H1 (cell line): ENCODE measurements at regions not wholly inside any gene's neighbourhood (a gene's known extent, or its start where the extent isn't known, plus 50 kb on each side); places are given as distances from the start of the nearest gene placed in this dataset.

ENCODE experiments used
- CTCF ChIA-PET: fragments of 300-600 bp; sonication (Branson Sonifier 250); formaldehyde crosslinking; loops from one replicate; lab custom pipeline; 2021; ENCODE audit not compliant: partially characterized antibody; lab: Charles Lee
- POLR2A ChIA-PET: fragments of 300-600 bp; sonication (Branson Sonifier 250); formaldehyde crosslinking; loops from one replicate; lab custom pipeline; 2021; ENCODE audit warnings: inconsistent platforms; ENCODE audit not compliant: partially characterized antibody; lab: Charles Lee
- DNase-seq, 2 experiments: peaks; one replicate each; pipeline versions ENCODE4 v3.0.0 to v3.0.0-alpha.2; 2010 to 2022; ENCODE audit warnings: low spot score in 2 of 2, low read depth in 1 of 2, mixed read lengths in 1 of 2
- FAIRE-seq: peaks from 2 replicates; lab custom pipeline; 2011; peaks lifted over from hg19 to GRCh38; lab: Jason Lieb, UNC
- H2AFZ ChIP-seq: 2 replicates; pipeline ENCODE4 v1.8.1; 2012; ENCODE audit warnings: low read length, inconsistent platforms
- H2AK5ac ChIP-seq: 2 replicates; pipeline ENCODE4 v1.6.1; 2013; ENCODE audit warnings: low read depth, low read length
- H2BK120ac ChIP-seq: replicated peaks from 2 replicates; pipeline ENCODE3; 2013; ENCODE audit warnings: low read depth, low read length, inconsistent platforms
- H2BK12ac ChIP-seq: 2 replicates; pipeline ENCODE4 v1.6.1; 2013; ENCODE audit warnings: low read depth, low read length
- H2BK15ac ChIP-seq: 2 replicates; pipeline ENCODE4 v1.6.1; 2013; ENCODE audit warnings: low read length
- H2BK20ac ChIP-seq: 2 replicates; pipeline ENCODE4 v1.6.1; 2013; ENCODE audit warnings: low read length
- H2BK5ac ChIP-seq: 2 replicates; pipeline ENCODE4 v1.6.1; 2013; ENCODE audit warnings: low read depth, low read length
- H3K14ac ChIP-seq: 2 replicates; pipeline ENCODE4 v1.6.1; 2013; ENCODE audit warnings: inconsistent platforms; ENCODE audit not compliant: insufficient read length
- H3K18ac ChIP-seq: 2 replicates; pipeline ENCODE4 v1.6.1; 2013; ENCODE audit warnings: low read length; ENCODE audit errors: extremely low read depth
- H3K23ac ChIP-seq: 2 replicates; pipeline ENCODE4 v1.6.1; 2013; ENCODE audit warnings: inconsistent platforms; ENCODE audit not compliant: insufficient read length
- H3K23me2 ChIP-seq: 2 replicates; pipeline ENCODE4 v1.6.1; 2013; ENCODE audit warnings: low read depth, low read length
- H3K27ac ChIP-seq: 2 replicates; pipeline ENCODE4 v1.6.1; 2011; ENCODE audit warnings: low read depth, low read length, inconsistent platforms
- H3K27me3 ChIP-seq, 4 experiments: replicated peaks in 1 of 4; 1 replicate in 1 of 4; 2 replicates in 3 of 4; pipeline versions ENCODE4 v1.6.1 to v1.8.1; 2011 to 2013; ENCODE audit warnings: low read length in 3 of 4, mild to moderate bottlenecking in 3 of 4, inconsistent platforms in 2 of 4, mixed read lengths in 2 of 4, moderate library complexity in 1 of 4; ENCODE audit not compliant: control insufficient read depth in 3 of 4, insufficient read depth in 3 of 4; ENCODE audit errors: extremely low read depth in 1 of 4
- H3K36me3 ChIP-seq, 4 experiments: 2 replicates each; pipeline versions ENCODE4 v1.6.1 to v1.8.1; 2011 to 2013; ENCODE audit warnings: mild to moderate bottlenecking in 4 of 4, low read length in 3 of 4, moderate library complexity in 2 of 4, control low read depth in 1 of 4, inconsistent platforms in 1 of 4; ENCODE audit not compliant: insufficient read depth in 4 of 4, control insufficient read depth in 2 of 4
- H3K4ac ChIP-seq: replicated peaks from 2 replicates; pipeline ENCODE3; 2013; ENCODE audit warnings: low read length, low read depth, mixed read lengths, inconsistent platforms; ENCODE audit not compliant: insufficient read length
- H3K4me1 ChIP-seq, 4 experiments: replicated peaks in 1 of 4; 1 replicate in 1 of 4; 2 replicates in 3 of 4; pipeline versions ENCODE4 v1.6.1 to v1.8.1; 2011 to 2013; ENCODE audit warnings: low read length in 3 of 4, inconsistent platforms in 2 of 4, mixed read lengths in 1 of 4; ENCODE audit not compliant: insufficient read depth in 4 of 4, control insufficient read depth in 3 of 4
- H3K4me2 ChIP-seq, 2 experiments: 2 replicates each; pipeline versions ENCODE4 v1.6.1 to v1.8.1; 2011 to 2013; ENCODE audit warnings: low read depth in 2 of 2, low read length in 2 of 2, control low read depth in 1 of 2, inconsistent platforms in 1 of 2, mild to moderate bottlenecking in 1 of 2; ENCODE audit not compliant: insufficient read depth in 1 of 2
- H3K4me3 ChIP-seq, 4 experiments: fragments of 200-600, 300-600 bp in 1 of 4; sonication (generic), shearing (Covaris generic), sonication (Bioruptor Twin) in 1 of 4; 2 replicates each; pipeline versions ENCODE4 v1.5.1 to v1.8.1; 2011 to 2016; ENCODE audit warnings: low read length in 4 of 4, low read depth in 3 of 4, control low read depth in 2 of 4, inconsistent platforms in 2 of 4, mild to moderate bottlenecking in 2 of 4, mixed read lengths in 1 of 4, moderate library complexity in 1 of 4; ENCODE audit not compliant: insufficient read depth in 2 of 4; ENCODE audit errors: extremely low read depth in 1 of 4
- H3K56ac ChIP-seq: replicated peaks from 2 replicates; pipeline ENCODE3; 2013; ENCODE audit warnings: low read depth, mild to moderate bottlenecking, mixed read lengths, low read length, inconsistent platforms; ENCODE audit not compliant: insufficient read length
- H3K79me1 ChIP-seq: 2 replicates; pipeline ENCODE4 v1.6.1; 2013; ENCODE audit warnings: low read depth, low read length, control low read depth
- H3K79me2 ChIP-seq, 2 experiments: 2 replicates each; pipeline versions ENCODE4 v1.6.1 to v1.8.1; 2012 to 2013; ENCODE audit warnings: low read length in 2 of 2, mild to moderate bottlenecking in 2 of 2, inconsistent platforms in 1 of 2; ENCODE audit not compliant: insufficient read depth in 2 of 2, control insufficient read depth in 1 of 2
- H3K9ac ChIP-seq, 4 experiments: replicated peaks in 1 of 4; 1 replicate in 1 of 4; 2 replicates in 3 of 4; pipeline versions ENCODE4 v1.6.1 to v1.8.1; 2011 to 2013; ENCODE audit warnings: low read depth in 3 of 4, low read length in 3 of 4, control low read depth in 2 of 4, mild to moderate bottlenecking in 2 of 4, moderate library complexity in 2 of 4, inconsistent platforms in 1 of 4; ENCODE audit errors: extremely low read depth in 1 of 4
- H3K9me3 ChIP-seq, 2 experiments: 2 replicates each; pipeline versions ENCODE4 v1.6.1 to v1.8.1; 2012 to 2013; ENCODE audit warnings: mild to moderate bottlenecking in 2 of 2, moderate library complexity in 2 of 2, control low read depth in 1 of 2, inconsistent platforms in 1 of 2, low read depth in 1 of 2, low read length in 1 of 2, mixed read lengths in 1 of 2; ENCODE audit not compliant: insufficient read depth in 2 of 2
- H4K20me1 ChIP-seq, 2 experiments: replicated peaks in 1 of 2; 2 replicates each; pipeline versions ENCODE3 to v1.8.1; 2011 to 2013; ENCODE audit warnings: inconsistent platforms in 2 of 2, low read length in 2 of 2, mild to moderate bottlenecking in 1 of 2; ENCODE audit not compliant: insufficient read depth in 2 of 2, control insufficient read depth in 1 of 2
- H4K5ac ChIP-seq: 2 replicates; pipeline ENCODE4 v1.6.1; 2013; ENCODE audit warnings: low read length, low read depth, mixed read lengths, inconsistent platforms; ENCODE audit not compliant: insufficient read length
- H4K8ac ChIP-seq: 2 replicates; pipeline ENCODE4 v1.8.0; 2013; ENCODE audit warnings: mild to moderate bottlenecking, moderate library complexity, low read length, inconsistent platforms; ENCODE audit not compliant: insufficient read depth; ENCODE audit errors: extremely low read depth
- H4K91ac ChIP-seq: replicated peaks from 2 replicates; pipeline ENCODE3; 2013; ENCODE audit warnings: low read length, mixed read lengths, inconsistent platforms; ENCODE audit not compliant: insufficient read length
- ASH2L ChIP-seq: fragments of 200-600, 300-600 bp; sonication (generic); IDR thresholded peaks from one replicate; pipeline ENCODE4 v1.7.1; 2017; ENCODE audit warnings: low read length
- CBX8 ChIP-seq: fragments of 300-800, 300-1000 bp; sonication (generic); IDR thresholded peaks from 2 replicates; pipeline ENCODE4 v1.7.1; 2016; ENCODE audit warnings: low read depth, low read length, borderline replicate concordance
- CHD1 ChIP-seq: IDR thresholded peaks from 2 replicates; pipeline ENCODE4 v1.6.1; 2012; ENCODE audit warnings: low read depth, low read length, improper control_type of control experiment
- GABPA ChIP-seq: IDR thresholded peaks from 2 replicates; pipeline ENCODE4 v1.6.1; 2011; ENCODE audit warnings: mild to moderate bottlenecking, low read length, moderate library complexity, borderline replicate concordance; ENCODE audit not compliant: insufficient read depth
- SRF ChIP-seq: IDR thresholded peaks from 2 replicates; pipeline ENCODE4 v1.6.1; 2011; ENCODE audit warnings: mild to moderate bottlenecking, low read depth, low read length, moderate library complexity
- WGBS, 2 experiments: shearing (Covaris generic) in 1 of 2; methylation state at CpG; one replicate each; pipeline versions ENCODE4 v1.1.6 to v1.1.7; 2013 to 2015; ENCODE audit warnings: low lambda C conversion rate in 2 of 2, mixed read lengths in 2 of 2, inconsistent platforms in 1 of 2, low coverage in 1 of 2, missing lambda C conversion rate in 1 of 2; ENCODE audit not compliant: insufficient replicate concordance in 2 of 2, insufficient coverage in 1 of 2, insufficient read length in 1 of 2; ENCODE audit errors: extremely low coverage in 1 of 2, missing lambda C conversion rate in 1 of 2; 5-methylcytosine and 5-hydroxymethylcytosine counted together

DNA sequence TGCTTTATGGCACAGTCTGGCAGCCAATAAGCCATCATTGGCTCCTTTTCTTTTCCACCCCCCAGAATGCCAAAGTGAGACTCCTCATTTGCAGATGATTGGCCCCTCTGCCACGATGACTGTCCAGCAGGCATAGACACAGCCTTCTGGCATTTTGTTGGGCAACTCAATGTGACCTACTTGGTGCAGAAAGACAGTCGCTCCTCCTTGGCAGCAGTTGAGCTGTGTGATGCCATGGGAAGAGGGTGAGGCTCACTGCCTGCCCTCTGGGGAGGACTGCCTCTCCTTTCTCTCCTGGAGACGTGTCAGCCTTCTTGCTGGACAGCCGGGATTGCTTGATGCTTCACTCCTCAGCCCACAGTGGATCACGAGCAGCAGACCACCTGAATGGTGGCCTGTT is 264.9 kb downstream of the C12orf75 start:
- CTCF ChIA-PET: interaction anchor here (1.5 kb wide), 1 partner anchor 13 kb away, joined by 4 read pairs; no protein-coding TSS in a partner anchor
- H3K4me3 ChIP-seq: no peak overlapping the region
- no peak overlapping the region for H2BK20ac ChIP-seq
- H3K23ac ChIP-seq: no peak overlapping the region
- no peak overlapping the region for H3K27ac ChIP-seq
- no peak overlapping the region for H3K56ac ChIP-seq
- peak overlapping the region; percentile 22 for H2BK5ac ChIP-seq
- H2BK12ac ChIP-seq: no peak overlapping the region; the same call in 1 of the 2 replicates
- H3K9me3 ChIP-seq: no peaks in the 10 kb centered on the region; a peak in 1 of 4 replicates
- no peaks in the 10 kb centered on the region for H4K20me1 ChIP-seq
- no peak overlapping the region for H2AK5ac ChIP-seq
- FAIRE-seq (no peak), DNase-seq (no peak)
- POLR2A ChIA-PET: no interaction called here
- no peaks in the 10 kb centered on the region for H3K23me2 ChIP-seq
- H3K18ac ChIP-seq: no peak overlapping the region
- no peak overlapping the region for H4K91ac ChIP-seq
- no peak overlapping the region for H2AFZ ChIP-seq
- no peak for TF ChIP-seq CHD1
- no peak for TF ChIP-seq GABPA
- no peak for TF ChIP-seq CBX8
- no peak for TF ChIP-seq ASH2L
- no peak for TF ChIP-seq SRF
- no peak overlapping the region for H2BK15ac ChIP-seq
- WGBS, 2 experiments: 89% methylated on average over 5 of the region's 5 CpGs; no CpG with 5 or more reads in 1 of the 2 experiments
- peaks cover 0 to 5% (median 0%) of the 10 kb centered on the region in 4 experiments; a peak in 2 of 7 replicates for H3K4me1 ChIP-seq
- no peak overlapping the region for H3K14ac ChIP-seq
- no peaks in the 10 kb centered on the region for H3K36me3 ChIP-seq
- no peak overlapping the region for H3K4me2 ChIP-seq
- H3K79me2 ChIP-seq: no peaks in the 10 kb centered on the region
- H3K27me3 ChIP-seq: no peaks in the 10 kb centered on the region; a peak in 1 of 7 replicates
- no peak overlapping the region for H4K8ac ChIP-seq
- H4K5ac ChIP-seq: no peak overlapping the region
- H3K9ac ChIP-seq: no peak overlapping the region
- no peaks in the 10 kb centered on the region for H3K79me1 ChIP-seq
- H3K4ac ChIP-seq: no peak overlapping the region
- no peak overlapping the region for H2BK120ac ChIP-seq
